Osteocyte (in vitro differentiated cells): ENCODE measurements at regions not wholly inside any gene's neighbourhood (a gene's known extent, or its start where the extent isn't known, plus 50 kb on each side); places are given as distances from the start of the nearest gene placed in this dataset.

Source experiments
- DNase-seq: peaks from one replicate; pipeline ENCODE4 v3.0.0; 2021; ENCODE audit warnings: mixed read lengths; ENCODE audit not compliant: unreplicated experiment; ENCODE audit errors: extremely low spot score
- H3K27ac Mint-ChIP-seq: one replicate; pipeline ENCODE4 v1.8.0; 2021; ENCODE audit warnings: mild to moderate bottlenecking, mixed read lengths; ENCODE audit not compliant: unreplicated experiment
- H3K27me3 Mint-ChIP-seq: one replicate; pipeline ENCODE4 v1.8.0; 2021; ENCODE audit warnings: mixed read lengths; ENCODE audit not compliant: unreplicated experiment
- H3K36me3 Mint-ChIP-seq: one replicate; pipeline ENCODE4 v1.8.0; 2021; ENCODE audit warnings: mixed read lengths; ENCODE audit not compliant: unreplicated experiment
- H3K4me1 Mint-ChIP-seq: one replicate; pipeline ENCODE4 v1.8.0; 2021; ENCODE audit warnings: mixed read lengths; ENCODE audit not compliant: unreplicated experiment
- H3K4me3 Mint-ChIP-seq: one replicate; pipeline ENCODE4 v1.8.0; 2021; ENCODE audit warnings: mild to moderate bottlenecking, moderate library complexity, mixed read lengths; ENCODE audit not compliant: unreplicated experiment
- H3K9me3 Mint-ChIP-seq: one replicate; pipeline ENCODE4 v1.8.0; 2021; ENCODE audit warnings: mixed read lengths; ENCODE audit not compliant: unreplicated experiment
- TF ChIP-seq, protein P1 (sequence below): fragments of 200-600 bp; sonication (generic); IDR thresholded peaks from 2 replicates; pipeline ENCODE4 v1.5.0; 2021; ENCODE audit warnings: antibody characterized with exemption, mild to moderate bottlenecking, moderate library complexity

GRCh38 chr7:17186745-17187530, 111.5 kb upstream of the AHR start:
- no peaks in the 10 kb centered on the region for H3K27me3 Mint-ChIP-seq
- no peak overlapping the region for H3K27ac Mint-ChIP-seq
- no peak overlapping the region for H3K4me3 Mint-ChIP-seq

GRCh38 chr7:17194656-17195055, 103.8 kb upstream of the AHR start:
- TF ChIP-seq, protein P1, sequence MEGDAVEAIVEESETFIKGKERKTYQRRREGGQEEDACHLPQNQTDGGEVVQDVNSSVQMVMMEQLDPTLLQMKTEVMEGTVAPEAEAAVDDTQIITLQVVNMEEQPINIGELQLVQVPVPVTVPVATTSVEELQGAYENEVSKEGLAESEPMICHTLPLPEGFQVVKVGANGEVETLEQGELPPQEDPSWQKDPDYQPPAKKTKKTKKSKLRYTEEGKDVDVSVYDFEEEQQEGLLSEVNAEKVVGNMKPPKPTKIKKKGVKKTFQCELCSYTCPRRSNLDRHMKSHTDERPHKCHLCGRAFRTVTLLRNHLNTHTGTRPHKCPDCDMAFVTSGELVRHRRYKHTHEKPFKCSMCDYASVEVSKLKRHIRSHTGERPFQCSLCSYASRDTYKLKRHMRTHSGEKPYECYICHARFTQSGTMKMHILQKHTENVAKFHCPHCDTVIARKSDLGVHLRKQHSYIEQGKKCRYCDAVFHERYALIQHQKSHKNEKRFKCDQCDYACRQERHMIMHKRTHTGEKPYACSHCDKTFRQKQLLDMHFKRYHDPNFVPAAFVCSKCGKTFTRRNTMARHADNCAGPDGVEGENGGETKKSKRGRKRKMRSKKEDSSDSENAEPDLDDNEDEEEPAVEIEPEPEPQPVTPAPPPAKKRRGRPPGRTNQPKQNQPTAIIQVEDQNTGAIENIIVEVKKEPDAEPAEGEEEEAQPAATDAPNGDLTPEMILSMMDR = no peak
- no peaks in the 10 kb centered on the region for H3K27me3 Mint-ChIP-seq
- no peak overlapping the region for H3K27ac Mint-ChIP-seq
- no peaks in the 10 kb centered on the region for H3K9me3 Mint-ChIP-seq
- no peaks in the 10 kb centered on the region for H3K36me3 Mint-ChIP-seq
- no peak overlapping the region for H3K4me3 Mint-ChIP-seq
- no peaks in the 10 kb centered on the region for H3K4me1 Mint-ChIP-seq
- DNase-seq = no peak

More at GRCh38 chr7:17186745-17187530, 111.5 kb upstream of the AHR start:
- Mint-ChIP-seq H3K36me3 (no peaks in the 10 kb centered on the region), H3K4me1 (peaks cover 22% of the 10 kb centered on the region), H3K9me3 (no peaks in the 10 kb centered on the region)
- DNase-seq = no peak
- TF ChIP-seq, protein P1 = no peak

DNA sequence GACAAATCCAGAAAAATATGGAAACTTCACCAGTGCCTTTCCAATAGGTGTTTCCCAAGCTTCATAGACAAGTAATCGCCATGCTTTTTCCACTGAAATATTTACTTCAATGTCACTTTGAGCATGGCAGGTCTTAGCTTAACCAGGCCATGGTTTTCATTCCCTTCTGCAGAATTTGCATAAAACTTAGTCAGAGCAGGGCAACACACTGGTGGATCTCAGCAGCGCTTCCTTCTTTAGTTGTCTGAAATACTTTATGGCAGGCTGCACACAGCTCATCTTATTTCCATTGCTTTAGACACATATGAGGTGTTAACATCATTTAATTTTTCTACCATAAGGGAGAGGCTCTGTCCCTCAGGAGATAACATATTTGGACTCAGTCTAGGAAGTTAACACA, 102.9 kb upstream of the AHR start:
- TF ChIP-seq, protein P1 = no peak
- H3K27me3 Mint-ChIP-seq = no peaks in the 10 kb centered on the region
- H3K27ac Mint-ChIP-seq = no peak overlapping the region
- H3K4me3 Mint-ChIP-seq = no peak overlapping the region
- no peaks in the 10 kb centered on the region for H3K36me3 Mint-ChIP-seq
- H3K4me1 Mint-ChIP-seq = no peaks in the 10 kb centered on the region
- no peak for DNase-seq
- no peaks in the 10 kb centered on the region for H3K9me3 Mint-ChIP-seq

DNA sequence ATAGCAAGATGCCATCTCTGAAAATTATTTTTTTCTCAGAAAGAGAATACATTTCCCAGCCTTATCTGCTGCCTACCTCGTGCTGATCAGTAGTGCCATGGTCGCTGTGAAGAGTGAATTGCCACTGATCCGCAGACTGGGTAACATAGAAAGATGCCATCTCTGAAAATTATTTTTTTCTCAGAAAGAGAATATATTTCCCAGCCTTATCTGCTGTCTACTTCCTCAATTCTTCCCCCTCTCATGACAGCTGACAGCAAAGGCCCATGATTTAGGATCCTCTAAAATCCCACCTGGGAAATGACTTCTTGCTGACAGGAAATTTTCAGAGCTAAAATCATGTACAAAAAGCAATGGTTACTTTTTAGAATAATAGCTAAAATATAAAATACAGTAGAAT, 92.5 kb upstream of the AHR start:
- Mint-ChIP-seq H3K27me3 (no peaks in the 10 kb centered on the region), H3K36me3 (no peaks in the 10 kb centered on the region), H3K9me3 (peaks cover 6% of the 10 kb centered on the region), H3K27ac (no peak overlapping the region), H3K4me1 (no peaks in the 10 kb centered on the region), H3K4me3 (no peak overlapping the region)
- no peak for DNase-seq
- TF ChIP-seq, protein P1 = no peak

- DNase-seq = no peak
- Mint-ChIP-seq H3K9me3 (peaks cover 6% of the 10 kb centered on the region), H3K36me3 (no peaks in the 10 kb centered on the region), H3K4me1 (no peaks in the 10 kb centered on the region), H3K4me3 (no peak overlapping the region), H3K27me3 (no peaks in the 10 kb centered on the region), H3K27ac (no peak overlapping the region)
- TF ChIP-seq, protein P1 = no peak
Measured at GRCh38 chr7:17206349-17206905, 92.0 kb upstream of the AHR start.
